ENCODE measurements at regions not wholly inside any gene's neighbourhood (a gene's known extent, or its start where the extent isn't known, plus 50 kb on each side); places are given as distances from the start of the nearest gene placed in this dataset.

- H3K36me3 ChIP-seq (ENCODE audit: insufficient read depth, low read length), result no peaks in the 10 kb centered on the region
- H3K4me2 ChIP-seq (ENCODE audit: low read length), result no peak overlapping the region
- no peak overlapping the region for H3K4me3 ChIP-seq (ENCODE audit: low read depth, low read length, poor library complexity, severe bottlenecking)
- no peaks in the 10 kb centered on the region for H4K20me1 ChIP-seq (ENCODE audit: insufficient read depth, low read length)
- no peak for TF ChIP-seq EZH2phosphoT487 (IDR thresholded peaks at IDR 0.05; ENCODE audit: borderline replicate concordance, low read depth, low read length)
- TF ChIP-seq CTCF (conservative IDR thresholded peaks at IDR 0.05; ENCODE audit: low read length), result no peak
- no peaks in the 10 kb centered on the region for H3K79me2 ChIP-seq (ENCODE audit: insufficient read depth, low read depth, low read length)
- no peaks in the 10 kb centered on the region for H3K9me2 ChIP-seq (ENCODE audit: insufficient read depth, low read length)
- DNase-seq (ENCODE audit: low spot score), result no peak
- ChIA-PET POLR2A (no interaction called here), CTCF (ENCODE audit: unreplicated experiment) (no interaction called here)
- H3K9me3 ChIP-seq (ENCODE audit: low read length), result no peaks in the 10 kb centered on the region
- intact Hi-C loops (cut with micrococcal nuclease; ENCODE audit: unreplicated experiment), result no loop called here
- no TSS peak for BruUV-seq (replicated peaks)
- H2AFZ ChIP-seq (ENCODE audit: low read length), result no peak overlapping the region
- no peak overlapping the region for H3K27ac ChIP-seq (ENCODE audit: low read depth, low read length, poor library complexity, severe bottlenecking)
- H3K4me1 ChIP-seq (ENCODE audit: insufficient read depth, low read length, poor library complexity, severe bottlenecking), result no peaks in the 10 kb centered on the region
Measured at GRCh38 chr10:106251573-106251972, 912.9 kb downstream of the SORCS1 start.

- no TSS peak for BruUV-seq (replicated peaks)
Measured at GRCh38 chr10:106242301-106242700, 922.2 kb downstream of the SORCS1 start.

GRCh38 chr10:106226828-106227227, 937.7 kb downstream of the SORCS1 start:
- no peak for TF ChIP-seq EZH2phosphoT487 (IDR thresholded peaks at IDR 0.05; ENCODE audit: borderline replicate concordance, low read depth, low read length)
- TF ChIP-seq CTCF (conservative IDR thresholded peaks at IDR 0.05; ENCODE audit: low read length), result no peak
- DNase-seq (ENCODE audit: low spot score), result no peak
- Histone ChIP-seq H3K4me1 (ENCODE audit: insufficient read depth, low read length, poor library complexity, severe bottlenecking) (no peaks in the 10 kb centered on the region), H3K9me3 (ENCODE audit: low read length) (no peaks in the 10 kb centered on the region), H3K4me2 (ENCODE audit: low read length) (no peak overlapping the region), H3K4me3 (ENCODE audit: low read depth, low read length, poor library complexity, severe bottlenecking) (no peak overlapping the region), H3K9me2 (ENCODE audit: insufficient read depth, low read length) (no peaks in the 10 kb centered on the region), H3K27ac (ENCODE audit: low read depth, low read length, poor library complexity, severe bottlenecking) (no peak overlapping the region), H2AFZ (ENCODE audit: low read length) (no peak overlapping the region), H3K79me2 (ENCODE audit: insufficient read depth, low read depth, low read length) (no peaks in the 10 kb centered on the region), H3K36me3 (ENCODE audit: insufficient read depth, low read length) (no peaks in the 10 kb centered on the region), H4K20me1 (ENCODE audit: insufficient read depth, low read length) (no peaks in the 10 kb centered on the region)
- no TSS peak for BruUV-seq (replicated peaks)
- intact Hi-C loops (cut with micrococcal nuclease; ENCODE audit: unreplicated experiment), result no loop called here
- ChIA-PET CTCF (ENCODE audit: unreplicated experiment) (no interaction called here), POLR2A (no interaction called here)

More at GRCh38 chr10:106242301-106242700, 922.2 kb downstream of the SORCS1 start:
- Histone ChIP-seq H3K9me3 (ENCODE audit: low read length) (no peaks in the 10 kb centered on the region), H3K4me1 (ENCODE audit: insufficient read depth, low read length, poor library complexity, severe bottlenecking) (no peaks in the 10 kb centered on the region), H3K4me2 (ENCODE audit: low read length) (no peak overlapping the region), H3K36me3 (ENCODE audit: insufficient read depth, low read length) (no peaks in the 10 kb centered on the region), H3K4me3 (ENCODE audit: low read depth, low read length, poor library complexity, severe bottlenecking) (no peak overlapping the region), H2AFZ (ENCODE audit: low read length) (no peak overlapping the region), H3K27ac (ENCODE audit: low read depth, low read length, poor library complexity, severe bottlenecking) (no peak overlapping the region), H4K20me1 (ENCODE audit: insufficient read depth, low read length) (no peaks in the 10 kb centered on the region), H3K9me2 (ENCODE audit: insufficient read depth, low read length) (no peaks in the 10 kb centered on the region), H3K79me2 (ENCODE audit: insufficient read depth, low read depth, low read length) (no peaks in the 10 kb centered on the region)
- DNase-seq (ENCODE audit: low spot score), result no peak
- intact Hi-C loops (cut with micrococcal nuclease; ENCODE audit: unreplicated experiment), result no loop called here
- TF ChIP-seq EZH2phosphoT487 (IDR thresholded peaks at IDR 0.05; ENCODE audit: borderline replicate concordance, low read depth, low read length) (no peak), CTCF (conservative IDR thresholded peaks at IDR 0.05; ENCODE audit: low read length) (no peak)
- ChIA-PET POLR2A (no interaction called here), CTCF (ENCODE audit: unreplicated experiment) (no interaction called here)
